ENCODE measurements at regions not wholly inside any gene's neighbourhood (a gene's known extent, or its start where the extent isn't known, plus 50 kb on each side); places are given as distances from the start of the nearest gene placed in this dataset.

GRCh38 chr17:55661256-55661758, 61.4 kb downstream of the TMEM100 start:
- no peak for TF ChIP-seq CTCF (IDR thresholded peaks at IDR 0.05)
- DNase-seq = no peak
- Mint-ChIP-seq H3K4me1 (ENCODE audit: low read depth) (no peaks in the 10 kb centered on the region), H3K9me3 (no peaks in the 10 kb centered on the region), H3K27me3 (ENCODE audit: insufficient read depth) (no peaks in the 10 kb centered on the region; the same call in 1 of the 2 replicates), H3K27ac (no peak overlapping the region), H3K36me3 (ENCODE audit: low read depth) (no peaks in the 10 kb centered on the region), H3K4me3 (no peak overlapping the region)

- DNase-seq = no peak
- no peaks in the 10 kb centered on the region; the same call in none of the 2 replicates for H3K27me3 Mint-ChIP-seq (ENCODE audit: insufficient read depth)
- H3K4me3 Mint-ChIP-seq = no peak overlapping the region
- no peak for TF ChIP-seq CTCF (IDR thresholded peaks at IDR 0.05)
- H3K4me1 Mint-ChIP-seq (ENCODE audit: low read depth) = no peaks in the 10 kb centered on the region
- no peaks in the 10 kb centered on the region for H3K36me3 Mint-ChIP-seq (ENCODE audit: low read depth)
- no peak overlapping the region for H3K27ac Mint-ChIP-seq
- no peaks in the 10 kb centered on the region for H3K9me3 Mint-ChIP-seq
Measured at GRCh38 chr17:55660178-55660886, 62.3 kb downstream of the TMEM100 start.

GRCh38 chr17:55659661-55660060, 63.0 kb downstream of the TMEM100 start:
- Mint-ChIP-seq H3K36me3 (ENCODE audit: low read depth) (no peaks in the 10 kb centered on the region), H3K27ac (no peak overlapping the region), H3K9me3 (no peaks in the 10 kb centered on the region), H3K4me1 (ENCODE audit: low read depth) (no peaks in the 10 kb centered on the region), H3K27me3 (ENCODE audit: insufficient read depth) (no peaks in the 10 kb centered on the region; the same call in none of the 2 replicates), H3K4me3 (no peak overlapping the region)
- no peak for TF ChIP-seq CTCF (IDR thresholded peaks at IDR 0.05)
- DNase-seq = no peak

GRCh38 chr17:55655777-55656176, 66.9 kb downstream of the TMEM100 start:
- Mint-ChIP-seq H3K27ac (no peak overlapping the region), H3K36me3 (ENCODE audit: low read depth) (no peaks in the 10 kb centered on the region), H3K9me3 (no peaks in the 10 kb centered on the region), H3K4me1 (ENCODE audit: low read depth) (no peaks in the 10 kb centered on the region), H3K27me3 (ENCODE audit: insufficient read depth) (no peaks in the 10 kb centered on the region; the same call in none of the 2 replicates), H3K4me3 (no peak overlapping the region)
- no peak for TF ChIP-seq CTCF (IDR thresholded peaks at IDR 0.05)
- DNase-seq = no peak

GRCh38 chr17:55654821-55655220, 67.8 kb downstream of the TMEM100 start:
- Mint-ChIP-seq H3K4me1 (ENCODE audit: low read depth) (no peaks in the 10 kb centered on the region), H3K27me3 (ENCODE audit: insufficient read depth) (no peaks in the 10 kb centered on the region; the same call in none of the 2 replicates), H3K4me3 (no peak overlapping the region), H3K9me3 (no peaks in the 10 kb centered on the region), H3K36me3 (ENCODE audit: low read depth) (no peaks in the 10 kb centered on the region), H3K27ac (no peak overlapping the region)
- no peak for TF ChIP-seq CTCF (IDR thresholded peaks at IDR 0.05)
- DNase-seq = no peak
